Activated CD4-positive, alpha-beta memory T cell treated with anti-CD3 and anti-CD28 coated beads for 36 hours (primary cell): ENCODE measurements at regions not wholly inside any gene's neighbourhood (a gene's known extent, or its start where the extent isn't known, plus 50 kb on each side); places are given as distances from the start of the nearest gene placed in this dataset.

Source experiments
- CTCF ChIA-PET: fragments of 350-600 bp; sonication (Branson Sonifier 250); formaldehyde crosslinking; loops from one replicate; lab custom pipeline; 2021; ENCODE audit warnings: antibody characterized with exemption, inconsistent platforms; lab: Charles Lee
- POLR2A ChIA-PET: fragments of 350-600 bp; sonication (Branson Sonifier 250); formaldehyde crosslinking; loops from one replicate; lab custom pipeline; 2021; ENCODE audit warnings: antibody characterized with exemption; lab: Charles Lee
- DNase-seq: peaks from one replicate; pipeline ENCODE4 v3.0.0-alpha.2; 2020
- H3K27ac Mint-ChIP-seq: one replicate; pipeline ENCODE4 v1.8.0; 2021; ENCODE audit warnings: mixed read lengths
- H3K27me3 Mint-ChIP-seq: one replicate; pipeline ENCODE4 v1.8.0; 2021; ENCODE audit warnings: mixed read lengths
- H3K36me3 Mint-ChIP-seq: one replicate; pipeline ENCODE4 v1.8.0; 2021; ENCODE audit warnings: mixed read lengths
- H3K4me1 Mint-ChIP-seq: one replicate; pipeline ENCODE4 v1.8.0; 2021; ENCODE audit warnings: low read depth, mixed read lengths
- H3K4me3 Mint-ChIP-seq: one replicate; pipeline ENCODE4 v1.8.0; 2021; ENCODE audit warnings: mild to moderate bottlenecking, mixed read lengths
- H3K9me3 Mint-ChIP-seq: one replicate; pipeline ENCODE4 v1.8.0; 2021; ENCODE audit warnings: mixed read lengths
- intact Hi-C: fragments of 100-400 bp; cut with micrococcal nuclease; formaldehyde crosslinking; loops from one replicate; pipeline ENCODE4 v1.15.1; 2023

GRCh38 chr5:54848581-54848980 is 136.8 kb downstream of the ESM1 start:
- intact Hi-C loops: loop anchor here (10.0 kb wide), 1 partner anchor 204 kb away; no protein-coding TSS in a partner anchor
- H3K27ac Mint-ChIP-seq: no peak overlapping the region
- H3K4me1 Mint-ChIP-seq: no peaks in the 10 kb centered on the region
- H3K27me3 Mint-ChIP-seq: peaks cover 12% of the 10 kb centered on the region
- POLR2A ChIA-PET: no interaction called here
- CTCF ChIA-PET: interaction anchor here (3.0 kb wide), 1 partner anchor 18 kb away, joined by 12 read pairs; no protein-coding TSS in a partner anchor
- peaks cover under 1% of the 10 kb centered on the region for H3K9me3 Mint-ChIP-seq
- no peak overlapping the region for H3K4me3 Mint-ChIP-seq
- no peaks in the 10 kb centered on the region for H3K36me3 Mint-ChIP-seq
- DNase-seq: no peak

- Mint-ChIP-seq H3K27ac (no peak overlapping the region), H3K4me3 (no peak overlapping the region), H3K27me3 (peaks cover 8% of the 10 kb centered on the region), H3K4me1 (no peaks in the 10 kb centered on the region), H3K9me3 (no peaks in the 10 kb centered on the region), H3K36me3 (no peaks in the 10 kb centered on the region)
- ChIA-PET CTCF (interaction anchor here (0.6 to 11.2 kb wide), 46 partner anchors 9 to 591 kb away, joined by 3 to 195 read pairs (median 4); partner anchors contain the start of genes GPX8 and SNX18), POLR2A (interaction anchor here (2.1 kb wide), 1 partner anchor 328 kb away, joined by 8 read pairs; the partner anchor contains the start of gene SNX18)
- intact Hi-C loops: loop anchor here (1.0 to 10.0 kb wide), 2 partner anchors 201 to 328 kb away; partner anchors contain the start of gene SNX18
- DNase-seq: no peak
Measured at GRCh38 chr5:54845567-54845941, 139.8 kb downstream of the ESM1 start.

GRCh38 chr5:54844905-54845566 is 140.4 kb downstream of the ESM1 start:
- intact Hi-C loops: loop anchor here (1.0 to 10.0 kb wide), 2 partner anchors 200 to 328 kb away; partner anchors contain the start of gene SNX18
- peaks cover 5% of the 10 kb centered on the region for H3K27me3 Mint-ChIP-seq
- no peak overlapping the region for H3K27ac Mint-ChIP-seq
- DNase-seq: no peak
- ChIA-PET POLR2A (interaction anchor here (2.1 kb wide), 1 partner anchor 327 kb away, joined by 8 read pairs; the partner anchor contains the start of gene SNX18), CTCF (interaction anchor here (0.6 to 11.2 kb wide), 55 partner anchors 9 to 591 kb away, joined by 3 to 195 read pairs (median 4); partner anchors contain the start of genes ARL15, GPX8 and SNX18)
- H3K36me3 Mint-ChIP-seq: no peaks in the 10 kb centered on the region
- H3K4me1 Mint-ChIP-seq: peaks cover under 1% of the 10 kb centered on the region
- no peak overlapping the region for H3K4me3 Mint-ChIP-seq
- no peaks in the 10 kb centered on the region for H3K9me3 Mint-ChIP-seq

- ChIA-PET POLR2A (interaction anchor here (2.1 kb wide), 1 partner anchor 326 kb away, joined by 8 read pairs; the partner anchor contains the start of gene SNX18), CTCF (interaction anchor here (0.8 to 11.2 kb wide), 31 partner anchors 14 to 425 kb away, joined by 3 to 195 read pairs (median 4); partner anchors contain the start of genes GPX8 and SNX18)
- intact Hi-C loops: loop anchor here (10.0 kb wide), 1 partner anchor 199 kb away; no protein-coding TSS in a partner anchor
- H3K36me3 Mint-ChIP-seq: no peaks in the 10 kb centered on the region
- peaks cover 5% of the 10 kb centered on the region for H3K27me3 Mint-ChIP-seq
- no peak for DNase-seq
- H3K4me1 Mint-ChIP-seq: peaks cover 7% of the 10 kb centered on the region
- H3K9me3 Mint-ChIP-seq: no peaks in the 10 kb centered on the region
- H3K27ac Mint-ChIP-seq: no peak overlapping the region
- no peak overlapping the region for H3K4me3 Mint-ChIP-seq
Measured at GRCh38 chr5:54844266-54844665, 141.1 kb downstream of the ESM1 start.

- no peaks in the 10 kb centered on the region for H3K9me3 Mint-ChIP-seq
- no peaks in the 10 kb centered on the region for H3K36me3 Mint-ChIP-seq
- peaks cover 2% of the 10 kb centered on the region for H3K27me3 Mint-ChIP-seq
- ChIA-PET CTCF (interaction anchor here (11.2 kb wide), 1 partner anchor 324 kb away, joined by 195 read pairs; the partner anchor contains the start of gene SNX18), POLR2A (no interaction called here)
- no peak for DNase-seq
- H3K4me3 Mint-ChIP-seq: no peak overlapping the region
- H3K27ac Mint-ChIP-seq: no peak overlapping the region
- H3K4me1 Mint-ChIP-seq: peaks cover 7% of the 10 kb centered on the region
- intact Hi-C loops: loop anchor here (10.0 kb wide), 1 partner anchor 197 kb away; no protein-coding TSS in a partner anchor
Measured at GRCh38 chr5:54841481-54841880, 143.9 kb downstream of the ESM1 start.

GRCh38 chr5:54838843-54839242 is 146.6 kb downstream of the ESM1 start:
- Mint-ChIP-seq H3K4me3 (no peak overlapping the region), H3K36me3 (no peaks in the 10 kb centered on the region), H3K9me3 (no peaks in the 10 kb centered on the region), H3K27me3 (peaks cover 2% of the 10 kb centered on the region), H3K27ac (no peak overlapping the region), H3K4me1 (peaks cover 14% of the 10 kb centered on the region)
- POLR2A ChIA-PET: no interaction called here
- CTCF ChIA-PET: interaction anchor here (0.6 to 11.2 kb wide), 4 partner anchors 28 to 321 kb away, joined by 3 to 195 read pairs (median 4); partner anchors contain the start of gene SNX18
- intact Hi-C loops: no loop called here
- DNase-seq: no peak

GRCh38 chr5:54837981-54838380 is 147.4 kb downstream of the ESM1 start:
- CTCF ChIA-PET: interaction anchor here (11.2 kb wide), 1 partner anchor 320 kb away, joined by 195 read pairs; the partner anchor contains the start of gene SNX18
- POLR2A ChIA-PET: no interaction called here
- intact Hi-C loops: no loop called here
- peaks cover 20% of the 10 kb centered on the region for H3K4me1 Mint-ChIP-seq
- H3K27me3 Mint-ChIP-seq: peaks cover 2% of the 10 kb centered on the region
- no peak for DNase-seq
- no peak overlapping the region for H3K4me3 Mint-ChIP-seq
- H3K36me3 Mint-ChIP-seq: no peaks in the 10 kb centered on the region
- H3K9me3 Mint-ChIP-seq: no peaks in the 10 kb centered on the region
- no peak overlapping the region for H3K27ac Mint-ChIP-seq

GRCh38 chr5:54837093-54837492 is 148.3 kb downstream of the ESM1 start:
- no peak overlapping the region for H3K27ac Mint-ChIP-seq
- peaks cover 2% of the 10 kb centered on the region for H3K27me3 Mint-ChIP-seq
- ChIA-PET POLR2A (no interaction called here), CTCF (interaction anchor here (1.9 to 11.2 kb wide), 2 partner anchors 8 to 319 kb away, joined by 7 to 195 read pairs; partner anchors contain the start of gene SNX18)
- no peaks in the 10 kb centered on the region for H3K9me3 Mint-ChIP-seq
- H3K4me1 Mint-ChIP-seq: peaks cover 23% of the 10 kb centered on the region
- intact Hi-C loops: no loop called here
- no peak for DNase-seq
- no peak overlapping the region for H3K4me3 Mint-ChIP-seq
- no peaks in the 10 kb centered on the region for H3K36me3 Mint-ChIP-seq

- H3K4me1 Mint-ChIP-seq: peaks cover 23% of the 10 kb centered on the region
- no peak for DNase-seq
- no peaks in the 10 kb centered on the region for H3K9me3 Mint-ChIP-seq
- H3K27me3 Mint-ChIP-seq: peaks cover 2% of the 10 kb centered on the region
- intact Hi-C loops: no loop called here
- H3K4me3 Mint-ChIP-seq: no peak overlapping the region
- ChIA-PET POLR2A (no interaction called here), CTCF (interaction anchor here (1.9 to 11.2 kb wide), 2 partner anchors 9 to 318 kb away, joined by 7 to 195 read pairs; partner anchors contain the start of gene SNX18)
- no peak overlapping the region for H3K27ac Mint-ChIP-seq
- no peaks in the 10 kb centered on the region for H3K36me3 Mint-ChIP-seq
Measured at GRCh38 chr5:54835647-54836046, 149.7 kb downstream of the ESM1 start.

GRCh38 chr5:54834121-54834842 is 151.1 kb downstream of the ESM1 start:
- intact Hi-C loops: no loop called here
- no peak for DNase-seq
- H3K27me3 Mint-ChIP-seq: peaks cover 2% of the 10 kb centered on the region
- H3K9me3 Mint-ChIP-seq: no peaks in the 10 kb centered on the region
- ChIA-PET POLR2A (no interaction called here), CTCF (no interaction called here)
- no peak overlapping the region for H3K27ac Mint-ChIP-seq
- H3K36me3 Mint-ChIP-seq: no peaks in the 10 kb centered on the region
- no peak overlapping the region for H3K4me3 Mint-ChIP-seq
- peaks cover 16% of the 10 kb centered on the region for H3K4me1 Mint-ChIP-seq

GRCh38 chr5:54833590-54833989 is 151.8 kb downstream of the ESM1 start:
- Mint-ChIP-seq H3K4me3 (no peak overlapping the region), H3K36me3 (no peaks in the 10 kb centered on the region)
- intact Hi-C loops: no loop called here

More at GRCh38 chr5:54833590-54833989, 151.8 kb downstream of the ESM1 start:
- ChIA-PET POLR2A (no interaction called here), CTCF (interaction anchor here (1.0 kb wide), 1 partner anchor 12 kb away, joined by 3 read pairs; no protein-coding TSS in a partner anchor)
- Mint-ChIP-seq H3K4me1 (peaks cover 16% of the 10 kb centered on the region), H3K27ac (no peak overlapping the region), H3K9me3 (no peaks in the 10 kb centered on the region), H3K27me3 (peaks cover 2% of the 10 kb centered on the region)
- DNase-seq: no peak
